Kidney capillary endothelial cell (primary cell): ENCODE measurements at regions not wholly inside any gene's neighbourhood (a gene's known extent, or its start where the extent isn't known, plus 50 kb on each side); places are given as distances from the start of the nearest gene placed in this dataset.
A peak's percentile ranks its signal among the peaks of the same experiment; 100 is the strongest.

Source experiments
- DNase-seq: peaks from one replicate; pipeline ENCODE4 v3.0.0-alpha.2; 2018; ENCODE audit warnings: low spot score

DNA sequence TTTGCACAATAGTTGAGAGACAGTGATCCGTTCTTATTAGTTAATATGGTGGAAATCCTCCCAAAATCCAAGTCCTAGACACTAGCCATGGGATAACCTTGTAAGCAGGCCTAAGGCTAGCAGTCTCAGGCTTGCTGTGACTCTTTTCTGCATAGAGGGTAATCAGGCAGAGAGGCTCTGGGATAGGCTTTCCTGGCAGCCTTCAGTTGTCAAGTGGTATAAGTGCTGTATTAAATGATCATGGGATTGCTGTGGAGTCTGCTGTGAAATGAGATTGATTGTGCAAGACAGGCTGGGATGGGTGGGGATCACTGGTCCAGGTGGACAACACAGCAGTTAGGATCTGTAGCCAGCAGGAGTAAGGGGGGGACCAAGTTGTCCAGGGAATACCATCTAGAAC lies 416.4 kb downstream of the TLE4 start:
- DNase-seq: no peak

DNA sequence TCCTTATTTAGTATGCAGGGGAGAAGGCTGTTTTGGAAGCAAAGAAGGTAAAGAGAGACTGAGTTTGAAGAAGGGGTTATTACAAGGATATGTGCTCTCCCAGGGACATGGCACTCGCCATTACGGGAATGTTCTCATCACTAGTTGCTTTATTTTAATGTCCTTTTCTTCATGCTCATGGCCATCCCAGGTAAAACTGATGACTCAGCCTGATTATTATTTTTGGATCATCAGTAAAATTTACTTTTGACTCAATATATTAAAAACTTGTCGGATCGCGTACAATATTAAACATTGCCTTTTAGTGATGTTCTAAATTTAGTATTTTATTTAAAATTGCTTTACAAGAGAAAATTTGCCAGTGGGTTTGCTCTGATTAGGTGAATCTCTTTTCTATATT lies 414.7 kb downstream of the TLE4 start:
- no peak for DNase-seq

DNA sequence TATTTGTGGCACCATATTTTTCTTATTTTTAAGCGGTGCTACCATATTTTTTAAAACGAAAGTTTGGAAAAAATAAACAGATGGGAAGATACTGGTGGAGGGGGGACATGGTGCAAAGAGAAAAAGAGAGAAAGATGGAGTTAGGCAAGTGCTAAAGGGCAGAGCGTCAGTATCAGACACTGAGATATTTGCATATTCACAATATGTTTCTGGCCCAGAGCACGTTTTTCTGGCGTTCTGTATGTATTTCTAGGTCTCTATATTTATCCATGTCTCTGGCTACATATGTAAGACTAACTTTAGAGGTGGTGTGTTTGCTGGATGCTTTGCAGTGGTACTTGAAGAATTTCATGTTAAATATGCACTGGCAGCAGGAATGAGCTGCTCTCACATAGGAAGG lies 414.0 kb downstream of the TLE4 start:
- no peak for DNase-seq

DNA sequence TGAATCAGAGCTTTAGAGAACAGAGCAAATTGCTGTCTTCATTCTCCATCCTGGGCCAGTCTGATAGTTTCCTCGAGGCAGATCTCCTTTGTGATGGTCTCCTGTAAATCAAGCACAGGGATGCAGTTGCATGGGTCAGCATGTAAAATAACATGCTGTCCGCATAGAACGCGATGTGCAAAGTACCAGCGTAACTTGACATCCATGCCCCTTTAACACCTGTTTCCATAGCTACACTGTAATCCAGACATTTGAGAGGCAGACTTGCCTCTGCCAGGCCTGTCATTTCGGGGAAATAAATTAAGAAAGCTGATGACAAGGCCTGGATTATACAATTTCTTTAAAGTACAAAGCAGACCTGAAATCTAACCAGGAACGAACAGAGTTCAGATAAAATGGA lies 413.5 kb downstream of the TLE4 start:
- no peak for DNase-seq

DNA sequence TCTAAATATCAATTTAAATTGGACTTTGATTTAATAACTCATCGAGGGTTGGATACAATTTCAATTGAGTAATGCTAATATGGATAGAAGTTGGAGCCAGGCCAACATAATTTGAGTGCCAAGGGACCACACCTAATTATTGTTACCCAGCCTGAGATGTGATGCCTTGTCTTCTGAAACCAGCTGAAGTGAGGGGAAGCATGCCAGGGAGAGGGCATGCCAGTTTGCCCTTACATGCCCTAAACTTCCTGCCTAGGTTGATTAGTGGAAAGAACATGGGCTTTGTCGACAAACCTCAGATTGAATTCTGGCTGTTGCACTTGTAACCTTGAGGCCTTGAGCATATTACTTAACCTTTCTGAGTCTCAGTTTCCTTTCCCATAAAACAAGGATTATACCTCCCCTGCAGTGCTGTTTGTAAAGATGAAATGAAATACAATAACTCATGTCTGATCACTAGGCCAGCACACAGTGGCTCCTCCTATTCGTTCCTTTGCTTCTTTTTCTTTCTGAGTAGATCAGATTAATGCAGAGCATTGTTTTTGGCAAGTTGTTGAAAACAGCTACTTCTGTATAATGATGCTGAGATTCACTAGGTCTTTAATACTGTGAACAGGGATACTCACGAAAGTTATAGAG lies 412.8 kb downstream of the TLE4 start:
- no peak for DNase-seq

DNA sequence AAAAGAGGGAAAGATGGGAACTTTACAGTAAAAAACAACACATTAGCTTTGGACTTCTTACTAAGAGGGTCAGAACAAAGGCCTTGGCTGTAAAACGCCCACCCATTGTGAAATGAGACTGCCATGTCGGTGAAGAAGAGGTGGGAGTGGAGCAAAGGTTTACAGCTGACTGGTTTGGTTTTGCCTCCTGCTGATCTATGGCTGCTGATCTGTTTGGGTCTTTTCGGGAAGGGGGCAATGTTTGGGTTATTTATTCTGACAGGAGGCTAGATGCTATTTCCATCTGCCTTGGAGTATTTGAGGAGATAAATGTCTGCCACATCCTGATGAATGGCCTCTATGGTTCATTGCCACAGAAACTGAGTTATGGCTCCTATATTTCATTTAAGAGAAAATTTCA lies 408.7 kb downstream of the TLE4 start:
- DNase-seq: no peak

DNA sequence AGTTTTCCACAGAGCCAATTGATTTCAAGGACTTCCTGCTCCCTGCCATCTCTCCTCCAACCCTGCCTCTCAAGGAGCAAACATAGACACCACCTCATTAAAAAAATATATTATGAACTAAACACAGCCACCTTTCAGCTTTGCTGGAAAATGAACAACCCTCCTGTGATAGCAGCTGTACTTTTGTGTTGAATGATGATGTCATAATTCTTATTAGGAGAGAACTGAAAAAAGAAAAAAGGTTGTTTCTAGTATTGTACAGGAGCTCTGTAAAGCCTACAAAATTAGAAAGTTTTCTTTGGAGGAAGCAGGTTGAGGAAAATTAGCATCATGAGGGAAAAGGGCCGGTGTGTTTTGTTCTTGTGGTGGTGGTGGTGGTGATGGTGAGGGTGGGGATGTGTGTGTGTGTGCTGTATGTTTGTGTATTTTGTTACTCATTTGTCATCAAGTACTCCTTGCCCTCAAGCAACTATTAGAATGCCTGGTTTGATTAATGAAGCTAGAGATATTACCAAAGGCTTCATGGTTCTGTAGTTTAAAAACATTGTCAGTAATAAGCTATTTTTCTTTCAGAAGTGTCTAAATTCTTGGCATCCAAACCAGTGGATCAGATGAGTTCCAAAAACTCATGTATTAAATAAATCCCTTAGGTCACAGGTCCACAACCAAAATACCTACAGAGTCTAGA lies 405.9 kb downstream of the TLE4 start:
- DNase-seq: no peak

DNA sequence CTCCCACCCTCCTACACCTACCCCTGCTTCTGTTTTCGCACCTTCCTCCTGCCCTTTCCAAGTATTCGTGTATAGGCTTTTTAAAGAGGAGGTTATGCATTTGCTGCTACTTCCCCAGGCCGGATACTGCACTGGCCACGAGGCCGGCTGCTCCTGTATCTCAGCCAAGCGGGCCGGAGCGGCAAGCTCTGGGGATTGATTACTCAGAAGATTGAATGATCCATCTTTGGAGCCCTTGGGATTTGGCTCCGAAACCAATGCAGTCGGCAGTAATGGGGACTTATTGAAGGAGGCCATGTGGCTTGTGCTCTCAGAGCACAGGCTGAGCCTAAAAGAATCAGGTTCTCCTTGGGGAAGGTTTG lies 405.3 kb downstream of the TLE4 start:
- no peak for DNase-seq

DNA sequence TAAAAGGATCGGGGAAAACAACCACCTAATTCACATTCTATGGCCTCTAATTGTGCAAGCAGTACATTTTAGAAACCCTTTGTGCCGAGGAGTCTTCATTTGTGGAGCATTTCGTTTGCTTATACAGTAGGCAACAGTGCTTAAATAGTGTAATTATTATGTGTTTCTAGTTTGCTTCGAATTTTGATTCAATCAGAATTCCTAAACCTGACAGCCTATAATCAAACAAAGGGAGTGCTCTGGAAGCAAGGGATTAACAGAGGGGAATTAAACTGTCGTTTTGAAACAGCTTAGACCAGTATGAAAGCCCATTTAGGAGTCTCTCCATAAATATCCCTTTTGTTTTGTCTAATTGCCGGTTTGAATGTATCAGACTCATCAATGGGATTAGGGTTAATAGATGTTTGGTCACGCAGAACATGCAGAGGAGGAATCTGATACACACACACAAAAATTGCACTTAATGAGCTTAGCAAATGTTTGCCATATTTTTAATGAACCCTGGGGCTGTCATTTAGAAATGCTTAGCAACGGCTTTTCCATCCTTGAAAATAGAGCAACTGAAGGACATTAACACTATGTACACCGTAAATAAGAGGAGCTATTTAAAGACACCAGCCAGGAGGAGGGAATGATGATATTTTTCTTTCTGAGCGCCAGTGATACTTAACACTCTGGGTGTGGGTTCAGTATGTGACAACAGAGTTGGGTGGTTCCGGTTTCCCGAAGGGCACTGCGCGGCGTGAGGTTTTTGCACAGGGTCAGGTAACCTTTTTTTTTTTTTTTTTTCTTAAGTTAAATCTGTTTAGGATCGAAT lies 404.7 kb downstream of the TLE4 start:
- no peak for DNase-seq

DNA sequence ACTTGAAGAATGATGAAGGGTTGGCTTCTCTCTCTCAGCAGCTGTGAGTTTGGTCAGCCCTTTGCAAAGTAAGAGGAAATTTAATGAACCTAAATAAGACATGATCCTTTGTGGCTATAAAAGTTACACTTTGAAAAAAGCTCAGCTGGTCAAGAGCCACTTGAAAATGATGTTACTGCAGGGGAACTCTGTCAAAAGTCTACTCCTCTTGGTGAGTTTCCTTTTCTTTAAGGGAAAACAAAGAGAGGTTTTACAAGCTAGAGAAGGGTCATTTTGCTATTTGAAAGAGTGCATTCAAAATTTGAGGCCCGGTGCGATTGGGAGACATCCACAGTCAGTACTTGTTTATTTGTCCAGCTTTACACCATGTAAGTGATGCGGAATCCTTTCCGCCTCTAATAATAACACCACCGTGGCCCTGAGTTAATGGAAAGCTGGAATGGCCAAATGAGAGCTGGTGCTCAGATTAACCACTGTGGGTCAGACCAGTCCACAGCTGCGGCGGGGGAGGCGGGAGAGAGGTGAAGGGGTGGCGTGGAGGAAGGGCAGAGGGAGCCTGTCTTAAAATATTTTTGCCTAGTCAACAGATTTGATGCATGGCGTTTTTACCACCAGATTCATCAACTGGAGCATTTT lies 404.0 kb downstream of the TLE4 start:
- DNase-seq: no peak

DNA sequence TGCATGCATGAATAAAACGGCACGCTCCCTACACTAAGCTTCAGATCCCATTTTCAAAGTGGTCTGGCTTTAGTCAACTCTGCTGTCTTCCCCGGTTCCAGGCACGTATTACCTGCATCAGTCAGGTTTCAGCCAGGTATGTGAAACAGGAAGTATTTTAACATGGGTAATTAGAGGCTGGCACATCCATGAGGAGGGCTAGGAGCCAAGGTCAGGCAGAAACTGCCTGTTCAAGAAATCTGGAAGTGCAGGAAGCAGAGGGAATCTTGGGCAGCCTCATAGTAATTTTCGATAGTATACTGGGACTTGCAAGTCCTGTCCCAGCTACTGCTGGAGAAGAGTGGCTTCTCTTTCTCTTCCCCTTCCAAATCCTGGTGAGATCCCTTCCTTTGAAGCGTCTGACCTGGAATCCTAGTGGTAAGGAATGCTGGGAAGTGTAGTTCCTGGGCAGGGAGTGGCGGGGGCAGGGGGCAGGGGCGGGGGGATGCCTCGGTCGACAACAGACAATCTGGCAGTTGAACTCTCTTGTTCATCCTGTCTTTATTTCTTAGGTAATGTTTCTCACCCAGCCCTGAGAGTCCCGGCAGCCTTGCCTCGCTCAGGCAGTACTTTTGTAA lies 403.1 kb downstream of the TLE4 start:
- no peak for DNase-seq

DNA sequence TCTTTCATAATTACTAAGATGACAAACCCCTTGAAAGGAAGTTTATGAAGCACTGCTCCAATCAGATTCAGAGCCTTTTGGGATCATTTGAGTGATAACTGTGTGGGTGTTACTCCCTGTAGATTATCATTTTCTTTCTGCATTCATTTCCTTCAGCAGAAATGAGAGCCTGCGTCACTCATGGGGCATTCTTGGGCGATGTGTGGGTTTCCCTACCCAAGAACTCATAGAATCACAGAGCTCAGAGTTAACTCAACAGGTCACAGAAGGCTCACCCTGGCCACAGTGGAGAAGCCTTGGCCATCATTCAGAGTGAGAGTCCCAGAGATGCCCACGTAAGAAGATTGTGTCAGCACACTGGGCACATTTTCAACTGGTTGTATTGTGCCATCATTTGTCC lies 401.9 kb downstream of the TLE4 start:
- DNase-seq: no peak

DNA sequence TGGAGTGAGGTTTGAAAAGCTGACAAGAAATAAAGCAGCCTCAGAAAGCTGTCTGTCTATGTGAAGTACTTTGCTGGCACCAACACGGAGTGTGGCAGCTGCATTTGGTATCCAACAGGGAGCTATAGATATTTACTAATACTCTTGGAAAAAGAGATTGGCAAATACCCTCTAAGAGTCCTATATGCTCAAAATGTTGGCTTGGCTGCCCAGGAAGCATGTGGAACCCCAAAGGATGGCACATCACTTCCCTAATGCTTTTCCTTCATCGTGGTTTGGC lies 398.3 kb downstream of the TLE4 start:
- DNase-seq: no peak

DNA sequence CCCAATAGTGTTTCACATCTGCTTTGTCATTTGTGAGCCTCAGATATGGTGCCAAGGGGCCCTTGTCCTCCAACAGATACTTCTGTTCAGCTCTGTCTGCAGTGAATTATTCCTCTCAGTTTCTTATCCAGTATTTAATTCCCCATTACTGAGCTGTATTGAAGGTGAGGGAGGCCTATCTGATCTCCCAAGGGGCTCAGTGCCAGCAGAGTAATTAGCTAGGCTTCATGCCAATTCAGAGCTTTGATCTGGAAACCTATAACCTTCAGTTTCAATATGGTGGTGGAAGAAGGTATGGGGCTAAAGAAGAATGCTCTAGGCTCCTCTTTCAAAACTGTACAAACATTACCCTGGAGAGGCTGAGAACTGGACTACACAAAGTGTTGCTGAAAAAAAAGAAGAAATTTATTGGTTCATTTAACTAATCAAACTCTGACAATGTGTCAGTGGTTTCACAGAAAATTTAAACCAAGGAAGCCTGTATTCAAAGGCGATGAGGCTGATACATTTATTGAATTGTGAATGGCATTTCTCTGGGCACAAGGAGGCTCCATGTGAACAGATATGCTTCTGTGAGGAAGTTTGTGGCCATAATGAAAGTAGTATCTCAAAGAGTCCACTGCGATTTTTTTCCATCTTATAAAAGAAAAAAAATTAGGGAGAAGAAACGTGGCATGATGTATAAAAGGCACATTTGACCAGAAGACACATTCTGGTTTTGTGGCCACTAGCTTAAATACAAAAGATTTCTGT lies 397.8 kb downstream of the TLE4 start:
- DNase-seq: no peak

DNA sequence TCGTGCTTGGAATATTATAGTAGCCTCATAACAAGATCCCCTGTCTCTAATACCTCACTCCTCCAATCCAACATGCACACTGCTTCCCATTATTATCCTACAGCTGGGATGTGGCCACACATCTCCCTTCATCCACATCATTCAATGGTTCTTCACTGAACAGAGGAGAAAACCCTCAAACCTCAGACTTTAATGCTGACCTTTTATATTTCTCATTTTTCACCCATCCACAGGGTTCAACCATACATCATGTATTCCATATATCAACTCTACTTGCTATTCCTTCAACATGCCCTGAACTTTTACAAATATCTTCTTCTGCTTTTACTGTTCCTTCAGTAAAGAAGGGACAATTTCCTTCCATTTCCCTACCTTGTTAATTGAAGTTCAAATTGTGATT lies 396.8 kb downstream of the TLE4 start:
- DNase-seq: no peak

DNA sequence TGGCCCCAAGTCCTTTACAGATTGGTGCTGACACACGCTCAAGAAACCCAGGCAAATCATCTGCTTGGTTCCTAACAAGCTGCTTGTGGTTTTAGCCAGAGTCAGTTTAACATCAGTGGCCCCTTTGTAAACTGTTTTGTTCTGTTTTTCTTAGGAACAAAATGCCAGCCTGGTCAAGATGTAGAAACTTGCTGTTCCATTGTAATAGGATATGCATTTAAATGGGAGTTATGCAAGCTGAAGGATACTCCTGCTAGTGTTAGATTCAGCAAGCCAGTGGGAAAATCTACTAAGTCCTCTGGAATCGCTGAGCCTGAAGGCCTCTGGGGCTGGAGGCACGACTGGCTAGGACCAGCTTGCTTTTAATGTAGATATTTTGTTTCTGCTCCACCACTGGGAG lies 391.1 kb downstream of the TLE4 start:
- DNase-seq: no peak

DNA sequence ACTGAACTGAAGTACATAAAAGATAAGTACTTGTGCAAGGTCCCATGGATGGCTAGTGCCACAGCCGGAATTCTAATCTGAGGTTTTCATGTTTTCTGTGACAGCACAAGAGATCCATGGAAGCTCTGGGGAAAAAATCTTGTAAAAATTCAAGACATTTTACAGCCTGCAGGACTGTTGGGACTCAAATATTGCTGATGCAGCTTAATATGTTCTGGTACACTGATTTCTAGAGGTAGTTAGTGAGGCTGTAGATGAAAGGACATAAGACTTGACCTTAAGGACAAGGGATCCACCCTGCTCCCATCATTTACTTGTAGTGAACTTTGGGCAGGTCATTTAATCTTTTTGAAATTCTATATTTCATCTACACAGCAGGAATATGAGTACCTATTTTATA lies 390.4 kb downstream of the TLE4 start:
- no peak for DNase-seq

DNA sequence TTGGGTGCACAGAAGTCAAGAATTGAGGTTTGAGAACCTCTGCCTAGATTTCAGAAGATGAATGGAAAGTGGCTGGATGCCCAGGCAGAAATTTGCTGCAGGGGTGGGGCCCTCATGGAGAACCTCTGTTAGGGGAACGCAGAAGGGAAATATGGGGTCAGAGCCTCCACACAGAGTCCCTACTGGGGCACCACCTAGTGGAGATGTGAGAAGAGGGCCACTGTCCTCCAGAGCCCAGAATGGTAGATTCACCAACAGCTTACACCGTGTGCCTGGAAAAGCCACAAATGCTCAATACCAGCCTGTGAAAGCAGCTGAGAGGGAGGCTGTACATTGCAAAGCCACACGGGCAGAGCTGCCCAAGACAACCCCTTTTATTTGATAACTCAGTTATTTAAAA lies 383.5 kb downstream of the TLE4 start:
- no peak for DNase-seq

DNA sequence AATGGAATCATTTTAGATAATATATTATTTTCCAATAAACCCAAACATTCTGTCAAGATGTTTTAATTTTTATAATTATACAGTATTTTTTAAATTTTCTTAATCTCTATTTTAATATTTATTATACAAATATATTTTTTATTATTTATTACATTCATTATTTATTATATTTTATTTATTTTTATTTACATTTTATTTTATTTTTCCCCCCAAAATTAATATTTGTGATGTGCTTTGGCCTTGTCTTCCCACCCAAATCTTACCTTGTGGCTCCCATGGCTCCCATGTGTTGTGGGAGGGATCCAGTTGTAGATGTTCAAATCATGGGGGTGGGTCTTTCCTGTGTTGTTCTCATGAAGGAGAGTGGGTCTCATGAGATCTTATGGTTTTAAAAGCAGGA lies 382.1 kb downstream of the TLE4 start:
- no peak for DNase-seq

DNA sequence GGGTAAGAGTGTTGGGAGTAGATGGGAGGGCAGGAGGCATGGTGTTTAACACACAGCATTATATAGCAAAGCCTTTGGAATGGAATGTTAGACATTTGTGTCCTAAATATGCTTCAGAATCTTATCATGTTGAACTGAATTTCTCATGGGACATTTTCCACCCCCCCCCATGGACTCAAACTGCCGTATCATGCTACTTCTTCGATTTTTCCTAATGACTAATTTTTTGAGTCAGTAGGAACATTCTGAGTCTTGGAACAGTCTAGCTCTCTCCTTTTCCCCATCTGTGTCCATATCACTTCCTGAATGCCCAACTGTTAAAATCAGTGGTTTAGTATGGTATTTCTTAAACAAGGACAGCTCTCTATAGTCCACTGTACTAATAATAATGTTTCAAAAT lies 380.6 kb downstream of the TLE4 start:
- no peak for DNase-seq

DNA sequence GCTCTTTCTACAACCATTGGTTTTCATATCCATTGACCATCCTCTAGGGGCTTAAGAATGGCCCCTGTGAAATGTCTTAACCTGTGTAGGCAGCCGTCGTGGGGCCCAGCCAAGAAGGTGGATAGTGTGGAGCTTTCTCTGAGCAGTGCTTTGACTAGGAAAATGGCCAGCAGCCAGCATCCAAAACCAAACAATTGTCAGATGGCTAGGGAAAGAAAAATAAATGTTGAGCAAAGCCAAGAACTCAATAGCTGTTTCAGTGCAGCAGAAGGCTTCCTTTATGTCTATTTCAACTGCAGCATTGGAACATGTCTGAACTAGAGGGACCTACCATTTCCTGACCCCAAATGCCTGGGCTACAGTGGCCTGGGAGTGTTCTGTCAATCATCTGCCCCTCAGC lies 374.9 kb downstream of the TLE4 start:
- DNase-seq: no peak

DNA sequence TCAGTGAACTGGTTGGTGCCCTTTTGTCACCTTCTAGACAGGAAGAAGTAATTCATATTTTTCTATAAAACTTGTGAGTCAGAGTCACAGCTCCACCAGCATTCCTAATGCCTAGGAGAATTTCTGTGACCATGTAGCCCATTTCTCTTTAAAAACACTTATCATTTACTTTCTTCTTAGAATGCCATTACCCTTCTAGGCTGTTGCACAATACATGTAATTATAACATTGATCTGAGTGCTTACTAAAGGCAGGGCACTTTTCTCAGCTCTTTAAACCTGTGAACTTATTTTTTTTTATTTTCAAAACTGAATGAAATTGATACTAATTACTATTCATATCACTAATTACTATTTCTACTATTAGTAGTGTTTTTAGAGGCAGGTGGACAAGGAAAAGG lies 373.7 kb downstream of the TLE4 start:
- peak; percentile 30 for DNase-seq
